ENCODE measurements at regions not wholly inside any gene's neighbourhood (a gene's known extent, or its start where the extent isn't known, plus 50 kb on each side); places are given as distances from the start of the nearest gene placed in this dataset.
"Not testable (repeated sequence)": the region's sequence is repeated elsewhere in the genome, so short reads cannot be mapped to it uniquely, and the experiment has no call there.

- DNase-seq (ENCODE audit: low read depth, low spot score); H3K4me3 ChIP-seq; H3K27ac ChIP-seq: not testable (repeated sequence)
These were observed 633.6 kb downstream of the TTLL7 start for GRCh38 chr1:83365320-83365719.

GRCh38 chr1:83345375-83345774 is 653.6 kb downstream of the TTLL7 start:
- not testable (repeated sequence) for H3K4me3 ChIP-seq; H3K9ac ChIP-seq (ENCODE audit: insufficient read length); H3K27ac ChIP-seq; H3K9me3 ChIP-seq (ENCODE audit: low read depth, low read length); H3K36me3 ChIP-seq (ENCODE audit: insufficient read depth, low read length); DNase-seq (ENCODE audit: low read depth, low spot score)

More at GRCh38 chr1:83365320-83365719, 633.6 kb downstream of the TTLL7 start:
- not testable (repeated sequence) for H3K9me3 ChIP-seq (ENCODE audit: low read depth, low read length); H3K9ac ChIP-seq (ENCODE audit: insufficient read length); H3K36me3 ChIP-seq (ENCODE audit: insufficient read depth, low read length)

- H3K4me3 ChIP-seq; H3K27ac ChIP-seq; H3K36me3 ChIP-seq (ENCODE audit: insufficient read depth, low read length); H3K9ac ChIP-seq (ENCODE audit: insufficient read length); DNase-seq (ENCODE audit: low read depth, low spot score); H3K9me3 ChIP-seq (ENCODE audit: low read depth, low read length): not testable (repeated sequence)
These were observed 655.2 kb downstream of the TTLL7 start for GRCh38 chr1:83343767-83344166.

- not testable (repeated sequence) for H3K27ac ChIP-seq; H3K9ac ChIP-seq (ENCODE audit: insufficient read length); H3K36me3 ChIP-seq (ENCODE audit: insufficient read depth, low read length); H3K9me3 ChIP-seq (ENCODE audit: low read depth, low read length); H3K4me3 ChIP-seq; DNase-seq (ENCODE audit: low read depth, low spot score)
These were observed 655.9 kb downstream of the TTLL7 start for GRCh38 chr1:83342995-83343394.

- not testable (repeated sequence) for H3K9me3 ChIP-seq (ENCODE audit: low read depth, low read length); H3K9ac ChIP-seq (ENCODE audit: insufficient read length); H3K36me3 ChIP-seq (ENCODE audit: insufficient read depth, low read length); DNase-seq (ENCODE audit: low read depth, low spot score); H3K27ac ChIP-seq; H3K4me3 ChIP-seq
These were observed 666.6 kb downstream of the TTLL7 start for GRCh38 chr1:83332308-83332707.

- no peaks in the 10 kb centered on the region for H3K36me3 ChIP-seq (ENCODE audit: insufficient read depth, low read length)
- H3K4me3 ChIP-seq, result no peak overlapping the region
- no peak overlapping the region for H3K27ac ChIP-seq
- H3K9ac ChIP-seq (ENCODE audit: insufficient read length), result no peak overlapping the region
- no peak for TF ChIP-seq POLR2AphosphoS5 (IDR thresholded peaks at IDR 0.05; ENCODE audit: borderline replicate concordance, low read depth, low read length)
- TF ChIP-seq FOXP2 (optimal IDR thresholded peaks at IDR 0.05; ENCODE audit: control extremely low read depth, extremely low read length, insufficient read depth), result no peak
- TF ChIP-seq EZH2 (IDR thresholded peaks at IDR 0.05), result no peak
- H3K9me3 ChIP-seq (ENCODE audit: low read depth, low read length), result no peaks in the 10 kb centered on the region
- DNase-seq (ENCODE audit: low read depth, low spot score), result no peak
These were observed 680.6 kb downstream of the TTLL7 start for GRCh38 chr1:83318366-83318765.

- H3K36me3 ChIP-seq (ENCODE audit: insufficient read depth, low read length); H3K9ac ChIP-seq (ENCODE audit: insufficient read length); H3K27ac ChIP-seq; DNase-seq (ENCODE audit: low read depth, low spot score); H3K4me3 ChIP-seq; H3K9me3 ChIP-seq (ENCODE audit: low read depth, low read length): not testable (repeated sequence)
These were observed 683.5 kb downstream of the TTLL7 start for GRCh38 chr1:83315446-83315845.

- not testable (repeated sequence) for H3K27ac ChIP-seq; DNase-seq (ENCODE audit: low read depth, low spot score); H3K36me3 ChIP-seq (ENCODE audit: insufficient read depth, low read length); H3K9ac ChIP-seq (ENCODE audit: insufficient read length); H3K4me3 ChIP-seq; H3K9me3 ChIP-seq (ENCODE audit: low read depth, low read length)
These were observed 688.8 kb downstream of the TTLL7 start for GRCh38 chr1:83310161-83310560.

- H3K9me3 ChIP-seq (ENCODE audit: low read depth, low read length); H3K36me3 ChIP-seq (ENCODE audit: insufficient read depth, low read length); DNase-seq (ENCODE audit: low read depth, low spot score); H3K4me3 ChIP-seq; H3K9ac ChIP-seq (ENCODE audit: insufficient read length); H3K27ac ChIP-seq: not testable (repeated sequence)
These were observed 689.9 kb downstream of the TTLL7 start for GRCh38 chr1:83309035-83309434.

GRCh38 chr1:83306811-83307210 is 692.1 kb downstream of the TTLL7 start:
- not testable (repeated sequence) for DNase-seq (ENCODE audit: low read depth, low spot score)

GRCh38 chr1:83295594-83295993 is 703.3 kb downstream of the TTLL7 start:
- H3K27ac ChIP-seq; H3K9ac ChIP-seq (ENCODE audit: insufficient read length): not testable (repeated sequence)

More at GRCh38 chr1:83306811-83307210, 692.1 kb downstream of the TTLL7 start:
- not testable (repeated sequence) for H3K9ac ChIP-seq (ENCODE audit: insufficient read length); H3K4me3 ChIP-seq; H3K9me3 ChIP-seq (ENCODE audit: low read depth, low read length); H3K36me3 ChIP-seq (ENCODE audit: insufficient read depth, low read length); H3K27ac ChIP-seq

GRCh38 chr1:83287391-83287790 is 711.5 kb downstream of the TTLL7 start:
- H3K27ac ChIP-seq; H3K4me3 ChIP-seq; DNase-seq (ENCODE audit: low read depth, low spot score); H3K9ac ChIP-seq (ENCODE audit: insufficient read length); H3K36me3 ChIP-seq (ENCODE audit: insufficient read depth, low read length); H3K9me3 ChIP-seq (ENCODE audit: low read depth, low read length): not testable (repeated sequence)

More at GRCh38 chr1:83295594-83295993, 703.3 kb downstream of the TTLL7 start:
- not testable (repeated sequence) for H3K36me3 ChIP-seq (ENCODE audit: insufficient read depth, low read length); DNase-seq (ENCODE audit: low read depth, low spot score); H3K4me3 ChIP-seq; H3K9me3 ChIP-seq (ENCODE audit: low read depth, low read length)

- not testable (repeated sequence) for H3K36me3 ChIP-seq (ENCODE audit: insufficient read depth, low read length); DNase-seq (ENCODE audit: low read depth, low spot score); H3K27ac ChIP-seq; H3K9me3 ChIP-seq (ENCODE audit: low read depth, low read length); H3K9ac ChIP-seq (ENCODE audit: insufficient read length); H3K4me3 ChIP-seq
These were observed 724.3 kb downstream of the TTLL7 start for GRCh38 chr1:83274656-83275055.

GRCh38 chr1:83272484-83272883 is 726.4 kb downstream of the TTLL7 start:
- not testable (repeated sequence) for H3K9me3 ChIP-seq (ENCODE audit: low read depth, low read length); DNase-seq (ENCODE audit: low read depth, low spot score); H3K9ac ChIP-seq (ENCODE audit: insufficient read length); H3K27ac ChIP-seq; H3K4me3 ChIP-seq; H3K36me3 ChIP-seq (ENCODE audit: insufficient read depth, low read length)

GRCh38 chr1:83271834-83272233 is 727.1 kb downstream of the TTLL7 start:
- H3K27ac ChIP-seq; H3K36me3 ChIP-seq (ENCODE audit: insufficient read depth, low read length); H3K9ac ChIP-seq (ENCODE audit: insufficient read length); H3K9me3 ChIP-seq (ENCODE audit: low read depth, low read length); DNase-seq (ENCODE audit: low read depth, low spot score); H3K4me3 ChIP-seq: not testable (repeated sequence)

Measured in SK-N-MC (cell line).